Peyer's patch (tissue), 4 donors: ENCODE measurements at regions not wholly inside any gene's neighbourhood (a gene's known extent, or its start where the extent isn't known, plus 50 kb on each side); places are given as distances from the start of the nearest gene placed in this dataset.
A peak's percentile ranks its signal among the peaks of the same experiment; 100 is the strongest.

ENCODE experiments used
- DNase-seq, 3 donors: peaks; one replicate each; pipeline ENCODE4 v3.0.0-alpha.2; 2017 to 2019
- H3K27ac ChIP-seq, 4 donors: fragments of 200-600 bp; sonication (generic); one replicate each; pipeline ENCODE4 v1.5.1; 2016 to 2019
- H3K27me3 ChIP-seq, 2 donors: fragments of 200-600 bp; sonication (generic); one replicate each; pipeline ENCODE4 v1.5.1; 2019
- H3K36me3 ChIP-seq, 3 donors: fragments of 200-600 bp; sonication (generic); one replicate each; pipeline ENCODE4 v1.5.1; 2016 to 2019
- H3K4me1 ChIP-seq, 4 donors: fragments of 200-600 bp; sonication (generic); one replicate each; pipeline ENCODE4 v1.5.1; 2016 to 2019
- H3K4me3 ChIP-seq, 4 donors: fragments of 200-600 bp; sonication (generic); 1 replicate in 3 of 4; 2 replicates in 1 of 4; pipeline ENCODE4 v1.5.1; 2016 to 2019; ENCODE audit warnings: mild to moderate bottlenecking in 1 of 4
- H3K9me3 ChIP-seq, 4 donors: fragments of 200-600 bp; sonication (generic); one replicate each; pipeline ENCODE4 v1.5.1; 2016 to 2019; ENCODE audit warnings: mild to moderate bottlenecking in 1 of 4
- CTCF ChIP-seq, 6 experiments: fragments of 450-650 bp in 4 of 6; fragments of 200-600 bp in 2 of 6; sonication (generic) in 1 of 6; IDR thresholded peaks; one replicate each; pipeline ENCODE4 v1.5.1; 2017 to 2019; ENCODE audit warnings: antibody characterized with exemption in 6 of 6, mild to moderate bottlenecking in 3 of 6, moderate library complexity in 1 of 6
- POLR2A ChIP-seq, 2 donors: fragments of 450-650 bp; IDR thresholded peaks; one replicate each; pipeline ENCODE4 v1.5.1; 2017; ENCODE audit warnings: antibody characterized with exemption in 2 of 2, mild to moderate bottlenecking in 2 of 2, moderate library complexity in 2 of 2

GRCh38 chr3:43999728-44000319, 241.9 kb upstream of the TOPAZ1 start:
- peaks cover 0 to 51% of the 10 kb centered on the region in 2 donors for H3K27me3 ChIP-seq
- no peak overlapping the region for H3K27ac ChIP-seq
- no peak for DNase-seq
- H3K4me3 ChIP-seq: peak overlapping the region in 2 of 4 donors; percentile 31 to 52
- no peaks in the 10 kb centered on the region for H3K36me3 ChIP-seq
- H3K4me1 ChIP-seq: peaks cover 3 to 47% (median 15%) of the 10 kb centered on the region in 4 donors
- peaks cover 0 to 6% (median 0%) of the 10 kb centered on the region in 4 donors for H3K9me3 ChIP-seq
- no peak for TF ChIP-seq CTCF (IDR thresholded peaks at IDR 0.05)

- H3K4me1 ChIP-seq: peaks cover 3 to 39% (median 11%) of the 10 kb centered on the region in 4 donors
- H3K36me3 ChIP-seq: no peaks in the 10 kb centered on the region
- H3K27me3 ChIP-seq: peaks cover 0 to 43% of the 10 kb centered on the region in 2 donors
- DNase-seq: no peak
- peaks cover 0 to 2% (median 0%) of the 10 kb centered on the region in 4 donors for H3K9me3 ChIP-seq
- no peak overlapping the region for H3K4me3 ChIP-seq
- no peak for TF ChIP-seq POLR2A (IDR thresholded peaks at IDR 0.05)
- TF ChIP-seq CTCF (IDR thresholded peaks at IDR 0.05): no peak
- H3K27ac ChIP-seq: no peak overlapping the region
These were observed 241.1 kb upstream of the TOPAZ1 start for GRCh38 chr3:44000586-44000985.

- no peak for DNase-seq
- no peak for TF ChIP-seq CTCF (IDR thresholded peaks at IDR 0.05)
- H3K36me3 ChIP-seq: no peaks in the 10 kb centered on the region
- no peak overlapping the region for H3K4me3 ChIP-seq
- peaks cover 3 to 35% (median 8%) of the 10 kb centered on the region in 4 donors for H3K4me1 ChIP-seq
- no peaks in the 10 kb centered on the region for H3K9me3 ChIP-seq
- H3K27ac ChIP-seq: no peak overlapping the region
- H3K27me3 ChIP-seq: peaks cover 0 to 38% of the 10 kb centered on the region in 2 donors
These were observed 240.6 kb upstream of the TOPAZ1 start for GRCh38 chr3:44001072-44001471.

- Histone ChIP-seq H3K27ac (no peak overlapping the region), H3K36me3 (no peaks in the 10 kb centered on the region), H3K4me1 (peaks cover 0 to 7% (median 5%) of the 10 kb centered on the region in 4 donors), H3K27me3 (peaks cover 0 to 12% of the 10 kb centered on the region in 2 donors), H3K9me3 (no peaks in the 10 kb centered on the region), H3K4me3 (no peak overlapping the region)
- no peak for DNase-seq
- TF ChIP-seq CTCF (IDR thresholded peaks at IDR 0.05): no peak
- TF ChIP-seq POLR2A (IDR thresholded peaks at IDR 0.05): no peak
These were observed 237.9 kb upstream of the TOPAZ1 start for GRCh38 chr3:44003801-44004200.

- no peak for TF ChIP-seq CTCF (IDR thresholded peaks at IDR 0.05)
- TF ChIP-seq POLR2A (IDR thresholded peaks at IDR 0.05): no peak
- DNase-seq: no peak
- H3K9me3 ChIP-seq: no peaks in the 10 kb centered on the region
- no peaks in the 10 kb centered on the region for H3K36me3 ChIP-seq
- H3K4me1 ChIP-seq: no peaks in the 10 kb centered on the region
- no peak overlapping the region for H3K4me3 ChIP-seq
- H3K27me3 ChIP-seq: no peaks in the 10 kb centered on the region
- H3K27ac ChIP-seq: no peak overlapping the region
These were observed 230.0 kb upstream of the TOPAZ1 start for GRCh38 chr3:44011680-44012079.
